Dermis blood vessel endothelial cell (primary cell): ENCODE measurements at regions not wholly inside any gene's neighbourhood (a gene's known extent, or its start where the extent isn't known, plus 50 kb on each side); places are given as distances from the start of the nearest gene placed in this dataset.
"Not testable (repeated sequence)": the region's sequence is repeated elsewhere in the genome, so short reads cannot be mapped to it uniquely, and the experiment has no call there.

Source experiments
- DNase-seq: peaks from one replicate; pipeline ENCODE4 v3.0.0; 2010

- DNase-seq: no peak
These were observed 80.0 kb upstream of the RPH3A start for GRCh38 chr12:112711507-112711906.

- not testable (repeated sequence) for DNase-seq
These were observed 78.8 kb upstream of the RPH3A start for GRCh38 chr12:112712751-112713150.

GRCh38 chr12:112713471-112713870, 78.1 kb upstream of the RPH3A start:
- no peak for DNase-seq

GRCh38 chr12:112714166-112714710, 77.3 kb upstream of the RPH3A start:
- no peak for DNase-seq

GRCh38 chr12:112716099-112717093, 75.2 kb upstream of the RPH3A start:
- peak; percentile 26 for DNase-seq

- DNase-seq: no peak
These were observed 62.7 kb upstream of the RPH3A start for GRCh38 chr12:112728864-112729263.

GRCh38 chr12:112734859-112735695, 56.5 kb upstream of the RPH3A start:
- DNase-seq: no peak

GRCh38 chr12:112738531-112738930, 53.0 kb upstream of the RPH3A start:
- no peak for DNase-seq

GRCh38 chr12:112740387-112740934, 51.1 kb upstream of the RPH3A start:
- no peak for DNase-seq

- no peak for DNase-seq
These were observed 50.4 kb upstream of the RPH3A start for GRCh38 chr12:112741106-112741505.
